Endothelial cell (in vitro differentiated cells): ENCODE measurements at regions not wholly inside any gene's neighbourhood (a gene's known extent, or its start where the extent isn't known, plus 50 kb on each side); places are given as distances from the start of the nearest gene placed in this dataset.

Experiments used
- DNase-seq: peaks from one replicate; pipeline ENCODE4 v3.0.0; 2021; ENCODE audit warnings: low spot score
- H3K27ac Mint-ChIP-seq: one replicate; pipeline ENCODE4 v1.8.0; 2021; ENCODE audit warnings: mixed read lengths, inconsistent platforms; ENCODE audit not compliant: unreplicated experiment
- H3K27me3 Mint-ChIP-seq: one replicate; pipeline ENCODE4 v1.8.0; 2021; ENCODE audit warnings: mild to moderate bottlenecking, moderate library complexity, mixed read lengths, inconsistent platforms; ENCODE audit not compliant: unreplicated experiment
- H3K36me3 Mint-ChIP-seq: one replicate; pipeline ENCODE4 v1.8.0; 2021; ENCODE audit warnings: mild to moderate bottlenecking, low read depth, mixed read lengths, inconsistent platforms; ENCODE audit not compliant: unreplicated experiment
- H3K4me1 Mint-ChIP-seq: one replicate; pipeline ENCODE4 v1.8.0; 2021; ENCODE audit warnings: mild to moderate bottlenecking, mixed read lengths, inconsistent platforms; ENCODE audit not compliant: unreplicated experiment
- H3K4me3 Mint-ChIP-seq: one replicate; pipeline ENCODE4 v1.8.0; 2021; ENCODE audit warnings: mild to moderate bottlenecking, mixed read lengths, inconsistent platforms; ENCODE audit not compliant: unreplicated experiment
- H3K9me3 Mint-ChIP-seq: one replicate; pipeline ENCODE4 v1.8.0; 2021; ENCODE audit warnings: mixed read lengths, inconsistent platforms; ENCODE audit not compliant: unreplicated experiment
- TF ChIP-seq, protein P1 (sequence below): fragments of 200-600 bp; sonication (generic); IDR thresholded peaks from one replicate; pipeline ENCODE4 v1.5.0; 2021; ENCODE audit warnings: antibody characterized with exemption; ENCODE audit not compliant: unreplicated experiment

DNA sequence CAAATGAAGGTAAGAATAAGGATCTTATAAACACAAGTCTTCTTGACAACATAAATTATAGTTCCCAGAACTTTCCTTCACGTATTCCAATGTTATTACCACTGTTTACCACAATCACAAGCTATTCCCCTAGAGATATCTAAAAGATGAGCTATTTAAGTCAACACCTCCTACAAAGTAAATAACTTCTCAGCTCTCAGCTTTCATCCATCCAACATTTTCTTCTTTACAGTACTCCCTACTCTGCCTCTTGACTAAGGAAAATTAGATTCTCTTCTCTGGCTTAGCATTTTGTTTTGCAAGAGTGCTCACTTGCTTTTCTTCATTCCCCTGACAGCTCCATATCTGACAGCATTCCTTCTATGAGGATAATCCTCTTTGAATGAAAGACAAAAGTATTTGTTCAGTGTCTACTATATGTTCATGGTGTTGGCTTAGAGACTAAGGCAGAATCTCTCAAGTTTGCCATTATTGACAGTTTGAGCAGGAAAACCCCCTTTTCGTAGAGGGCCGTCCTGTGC is 93.0 kb upstream of the IL6 start:
- Mint-ChIP-seq H3K4me1 (peaks cover 13% of the 10 kb centered on the region), H3K9me3 (no peaks in the 10 kb centered on the region), H3K27ac (no peak overlapping the region), H3K27me3 (no peaks in the 10 kb centered on the region), H3K36me3 (no peaks in the 10 kb centered on the region), H3K4me3 (no peak overlapping the region)
- no peak for DNase-seq
- TF ChIP-seq, protein P1, sequence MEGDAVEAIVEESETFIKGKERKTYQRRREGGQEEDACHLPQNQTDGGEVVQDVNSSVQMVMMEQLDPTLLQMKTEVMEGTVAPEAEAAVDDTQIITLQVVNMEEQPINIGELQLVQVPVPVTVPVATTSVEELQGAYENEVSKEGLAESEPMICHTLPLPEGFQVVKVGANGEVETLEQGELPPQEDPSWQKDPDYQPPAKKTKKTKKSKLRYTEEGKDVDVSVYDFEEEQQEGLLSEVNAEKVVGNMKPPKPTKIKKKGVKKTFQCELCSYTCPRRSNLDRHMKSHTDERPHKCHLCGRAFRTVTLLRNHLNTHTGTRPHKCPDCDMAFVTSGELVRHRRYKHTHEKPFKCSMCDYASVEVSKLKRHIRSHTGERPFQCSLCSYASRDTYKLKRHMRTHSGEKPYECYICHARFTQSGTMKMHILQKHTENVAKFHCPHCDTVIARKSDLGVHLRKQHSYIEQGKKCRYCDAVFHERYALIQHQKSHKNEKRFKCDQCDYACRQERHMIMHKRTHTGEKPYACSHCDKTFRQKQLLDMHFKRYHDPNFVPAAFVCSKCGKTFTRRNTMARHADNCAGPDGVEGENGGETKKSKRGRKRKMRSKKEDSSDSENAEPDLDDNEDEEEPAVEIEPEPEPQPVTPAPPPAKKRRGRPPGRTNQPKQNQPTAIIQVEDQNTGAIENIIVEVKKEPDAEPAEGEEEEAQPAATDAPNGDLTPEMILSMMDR, result no peak

DNA sequence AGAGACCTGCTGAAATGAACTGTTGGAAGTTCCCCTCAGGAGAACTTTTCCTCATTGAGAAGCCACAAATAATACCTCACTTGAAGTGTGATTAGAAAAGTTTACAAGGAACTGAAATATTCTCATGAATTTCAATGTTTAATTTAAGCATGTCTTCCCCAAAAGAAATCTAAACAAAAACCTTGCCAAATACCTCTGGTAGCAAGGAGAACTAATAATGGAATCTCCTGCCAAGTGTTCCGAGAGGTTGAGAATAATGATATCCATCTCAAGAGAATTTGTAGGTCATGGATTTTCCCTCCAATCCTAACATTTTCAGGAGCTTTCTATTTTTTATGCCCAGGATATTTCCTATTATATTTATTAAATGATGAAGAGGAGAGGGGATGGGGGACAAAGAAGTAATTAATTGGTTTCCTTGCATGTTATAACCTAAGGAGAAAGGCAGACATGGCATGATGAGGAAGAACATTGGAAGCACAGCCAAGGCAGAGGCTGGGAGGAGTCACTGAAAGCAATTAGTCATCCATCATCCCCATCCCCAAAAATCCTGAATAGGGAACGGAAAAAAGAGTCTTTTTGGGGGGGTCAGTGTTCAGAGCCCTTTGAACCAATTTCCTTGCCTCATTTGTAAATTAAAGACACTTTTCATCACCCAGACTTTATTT is 93.6 kb upstream of the IL6 start:
- no peaks in the 10 kb centered on the region for H3K36me3 Mint-ChIP-seq
- H3K9me3 Mint-ChIP-seq, result no peaks in the 10 kb centered on the region
- TF ChIP-seq, protein P1, result no peak
- H3K27me3 Mint-ChIP-seq, result no peaks in the 10 kb centered on the region
- no peak for DNase-seq
- peaks cover 15% of the 10 kb centered on the region for H3K4me1 Mint-ChIP-seq
- H3K27ac Mint-ChIP-seq, result no peak overlapping the region
- no peak overlapping the region for H3K4me3 Mint-ChIP-seq

DNA sequence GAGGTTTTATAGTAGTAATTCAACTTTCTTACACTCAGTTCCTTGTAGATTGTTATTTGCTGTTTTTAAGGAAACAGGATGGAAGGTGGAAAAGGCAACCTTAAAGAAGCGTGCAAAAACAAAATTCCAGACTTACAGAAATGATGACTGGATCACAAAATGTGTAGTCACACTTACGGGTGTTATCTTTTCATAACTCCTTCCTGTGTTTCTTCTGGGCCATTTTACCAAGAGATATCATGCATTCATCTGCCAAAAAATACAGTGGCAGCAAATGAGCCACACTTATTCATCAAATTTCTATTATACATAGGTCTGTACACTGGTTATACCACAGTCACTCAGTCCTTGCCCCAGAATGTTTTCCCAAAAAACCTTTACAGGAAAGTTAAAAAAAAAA is 94.3 kb upstream of the IL6 start:
- H3K9me3 Mint-ChIP-seq, result no peaks in the 10 kb centered on the region
- DNase-seq, result no peak

DNA sequence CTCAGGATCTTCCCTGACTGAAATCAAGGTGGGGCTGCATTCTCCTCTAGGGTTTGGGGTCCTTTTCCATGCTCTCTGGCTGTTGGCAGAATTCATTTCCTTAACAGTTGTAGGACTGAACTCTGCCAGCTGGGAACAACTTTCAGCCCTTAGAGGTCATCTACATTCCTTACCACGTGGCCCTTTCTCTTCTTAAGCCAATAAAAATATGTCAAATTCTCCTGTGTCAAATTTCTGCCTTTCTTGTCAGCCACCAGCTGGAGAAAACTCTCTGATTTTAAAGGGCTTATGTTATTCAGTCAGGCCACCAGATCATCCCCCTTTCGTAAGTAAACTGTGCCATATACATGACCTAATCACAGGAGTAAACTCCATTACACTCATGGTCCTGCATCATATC is 95.3 kb upstream of the IL6 start:
- Mint-ChIP-seq H3K27me3 (no peaks in the 10 kb centered on the region), H3K27ac (no peak overlapping the region), H3K4me1 (peaks cover 15% of the 10 kb centered on the region), H3K9me3 (no peaks in the 10 kb centered on the region), H3K36me3 (no peaks in the 10 kb centered on the region), H3K4me3 (no peak overlapping the region)
- no peak for DNase-seq
- TF ChIP-seq, protein P1, result no peak

More for the DNA sequence above, 94.3 kb upstream of the IL6 start:
- H3K27me3 Mint-ChIP-seq, result no peaks in the 10 kb centered on the region
- no peak overlapping the region for H3K27ac Mint-ChIP-seq
- H3K4me3 Mint-ChIP-seq, result no peak overlapping the region
- TF ChIP-seq, protein P1, result no peak
- H3K4me1 Mint-ChIP-seq, result peaks cover 15% of the 10 kb centered on the region
- no peaks in the 10 kb centered on the region for H3K36me3 Mint-ChIP-seq

DNA sequence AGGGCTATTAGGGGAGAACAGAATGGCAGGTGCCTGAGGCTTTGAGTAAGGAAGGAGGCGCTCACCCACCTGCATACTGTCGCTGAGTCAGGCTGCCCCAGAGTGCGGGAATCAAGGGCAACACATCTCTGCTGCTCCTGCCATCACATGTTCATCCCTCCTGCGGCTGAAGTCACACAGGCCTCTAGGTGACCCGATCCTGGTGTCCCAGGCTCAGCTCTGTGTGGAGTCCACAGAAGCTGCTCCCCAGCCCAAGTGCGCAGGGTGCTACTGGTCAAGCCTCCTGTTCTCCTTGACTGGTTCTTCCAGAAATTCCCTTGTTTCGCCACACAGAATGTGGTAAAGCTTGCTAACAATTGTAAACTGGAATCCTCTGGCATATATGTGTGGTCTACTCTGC is 96.9 kb upstream of the IL6 start:
- TF ChIP-seq, protein P1, result no peak
- DNase-seq, result no peak
- Mint-ChIP-seq H3K36me3 (no peaks in the 10 kb centered on the region), H3K4me3 (no peak overlapping the region), H3K27ac (no peak overlapping the region), H3K4me1 (peaks cover 15% of the 10 kb centered on the region), H3K9me3 (no peaks in the 10 kb centered on the region), H3K27me3 (no peaks in the 10 kb centered on the region)
